ENCODE measurements at regions not wholly inside any gene's neighbourhood (a gene's known extent, or its start where the extent isn't known, plus 50 kb on each side); places are given as distances from the start of the nearest gene placed in this dataset.

- DNase-seq: peak; percentile 89
These were observed 53.9 kb upstream of the SHISAL1 start for GRCh38 chr22:44366372-44367300.

- DNase-seq: peak; percentile 59
These were observed 53.1 kb upstream of the SHISAL1 start for GRCh38 chr22:44365832-44366231.

- DNase-seq: peak; percentile 29
These were observed 52.4 kb upstream of the SHISAL1 start for GRCh38 chr22:44365191-44365590.

GRCh38 chr22:44364751-44365130 lies 52.0 kb upstream of the SHISAL1 start:
- DNase-seq: no peak

- no peak for DNase-seq
These were observed 51.4 kb upstream of the SHISAL1 start for GRCh38 chr22:44363980-44364750.

- no peak for DNase-seq
These were observed 50.5 kb upstream of the SHISAL1 start for GRCh38 chr22:44363013-44363979.

GRCh38 chr22:44362249-44363012 lies 49.7 kb upstream of the SHISAL1 start:
- no peak for DNase-seq

All from NCI-H69 (cell line).